CD4-positive, alpha-beta T cell (primary cell): ENCODE measurements at regions not wholly inside any gene's neighbourhood (a gene's known extent, or its start where the extent isn't known, plus 50 kb on each side); places are given as distances from the start of the nearest gene placed in this dataset.

Experiments used
- ATAC-seq: fragments of 200-7000 bp; cut with Tn5 transposase; one replicate; pipeline ENCODE4 v1.10.0; 2022; ENCODE audit warnings: mild to moderate bottlenecking; ENCODE audit not compliant: poor library complexity
- CTCF ChIA-PET: fragments of 350-600 bp; sonication (Branson Sonifier 250); formaldehyde crosslinking; loops from one replicate; lab custom pipeline; 2021; ENCODE audit warnings: antibody characterized with exemption, inconsistent platforms; lab: Charles Lee
- POLR2A ChIA-PET: fragments of 350-600 bp; sonication (Branson Sonifier 250); formaldehyde crosslinking; loops from one replicate; lab custom pipeline; 2021; ENCODE audit warnings: antibody characterized with exemption, inconsistent platforms; lab: Charles Lee
- DNase-seq, 14 experiments: peaks; one replicate each; pipeline ENCODE4 v3.0.0-alpha.2; 2013 to 2020; ENCODE audit warnings: mixed read lengths in 2 of 14
- H3K27ac ChIP-seq, 2 donors: one replicate each; pipeline versions ENCODE4 v1.5.1 to v1.7.0; 2013; ENCODE audit warnings: low read length in 2 of 2, low read depth in 1 of 2, mild to moderate bottlenecking in 1 of 2
- H3K27me3 ChIP-seq, 2 experiments: 1 replicate in 1 of 2; 2 replicates in 1 of 2; pipeline versions ENCODE4 v1.6.1 to v1.7.0; 2013; ENCODE audit warnings: low read length in 2 of 2, control low read depth in 1 of 2, mild to moderate bottlenecking in 1 of 2, moderate library complexity in 1 of 2; ENCODE audit not compliant: insufficient read depth in 2 of 2, control insufficient read depth in 1 of 2
- H3K36me3 ChIP-seq: one replicate; pipeline ENCODE4 v1.6.1; 2013; ENCODE audit warnings: low read length, control low read depth; ENCODE audit not compliant: insufficient read depth
- H3K4me1 ChIP-seq: one replicate; pipeline ENCODE4 v1.6.1; 2013; ENCODE audit warnings: low read length, control low read depth; ENCODE audit not compliant: insufficient read depth
- H3K4me3 ChIP-seq: one replicate; pipeline ENCODE4 v1.5.1; 2013; ENCODE audit warnings: mild to moderate bottlenecking, low read length, moderate library complexity
- H3K9me3 ChIP-seq, 2 experiments: 1 replicate in 1 of 2; 2 replicates in 1 of 2; pipeline versions ENCODE4 v1.6.1 to v1.7.0; 2013; ENCODE audit warnings: low read length in 2 of 2, mild to moderate bottlenecking in 2 of 2, control low read depth in 1 of 2, moderate library complexity in 1 of 2; ENCODE audit not compliant: control insufficient read depth in 1 of 2, insufficient read depth in 1 of 2
- H3K27ac Mint-ChIP-seq: one replicate; pipeline ENCODE4 v1.8.0; 2020; ENCODE audit warnings: mixed read lengths
- H3K27me3 Mint-ChIP-seq: one replicate; pipeline ENCODE4 v1.8.0; 2021; ENCODE audit warnings: mixed read lengths
- H3K36me3 Mint-ChIP-seq: one replicate; pipeline ENCODE4 v1.8.0; 2021; ENCODE audit warnings: low read depth, mixed read lengths
- H3K4me1 Mint-ChIP-seq: one replicate; pipeline ENCODE4 v1.8.0; 2021; ENCODE audit warnings: low read depth, mixed read lengths
- H3K4me3 Mint-ChIP-seq: one replicate; pipeline ENCODE4 v1.8.0; 2020; ENCODE audit warnings: mild to moderate bottlenecking, mixed read lengths
- H3K9me3 Mint-ChIP-seq: one replicate; pipeline ENCODE4 v1.8.0; 2020; ENCODE audit warnings: mixed read lengths
- CTCF ChIP-seq: fragments of 200-600 bp; IDR thresholded peaks from one replicate; pipeline ENCODE4 v1.8.0; 2022; ENCODE audit warnings: antibody characterized with exemption, mild to moderate bottlenecking
- intact Hi-C, 2 experiments: fragments of 100-400 bp; cut with DNase I in 1 of 2; cut with micrococcal nuclease in 1 of 2; formaldehyde crosslinking; loops; one replicate each; pipeline versions ENCODE4 v1.15.1 to v1.9.0; 2023 to 2025; cut with DNase I, micrococcal nuclease

DNA sequence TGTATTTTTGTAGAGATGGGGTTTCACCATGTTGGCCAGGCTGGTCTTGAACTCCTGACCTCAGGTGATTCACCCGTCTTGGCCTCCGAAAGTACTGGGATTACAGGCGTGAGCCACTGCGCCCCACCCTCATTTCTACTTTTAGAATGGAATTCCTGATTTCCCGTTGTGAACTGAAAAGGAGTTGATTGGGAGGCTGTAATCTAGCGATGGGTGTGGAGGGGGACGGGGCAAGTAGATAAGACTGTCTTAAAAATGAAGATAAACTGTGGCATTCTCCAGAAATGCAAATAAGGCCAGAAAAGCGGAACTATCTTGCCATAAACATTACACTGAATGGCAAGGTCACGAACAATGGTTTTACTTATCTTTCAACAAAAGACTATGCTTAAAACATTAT lies 135.4 kb downstream of the TRIB2 start:
- Histone ChIP-seq H3K4me1 (peaks cover 15% of the 10 kb centered on the region), H3K27ac (no peak overlapping the region), H3K27me3 (no peaks in the 10 kb centered on the region), H3K4me3 (no peak overlapping the region), H3K9me3 (peaks cover 0 to 3% of the 10 kb centered on the region in 2 experiments), H3K36me3 (no peaks in the 10 kb centered on the region)
- CTCF ChIA-PET = no interaction called here
- intact Hi-C loops = no loop called here
- no peak for TF ChIP-seq CTCF
- no peak for DNase-seq
- H3K27me3 Mint-ChIP-seq = peaks cover 20% of the 10 kb centered on the region
- no peaks in the 10 kb centered on the region for H3K4me1 Mint-ChIP-seq
- H3K27ac Mint-ChIP-seq = no peak overlapping the region
- no peak overlapping the region for H3K4me3 Mint-ChIP-seq
- ATAC-seq = no peak
- POLR2A ChIA-PET = no interaction called here
- no peaks in the 10 kb centered on the region for H3K36me3 Mint-ChIP-seq
- no peaks in the 10 kb centered on the region for H3K9me3 Mint-ChIP-seq

- Histone ChIP-seq H3K4me3 (no peak overlapping the region), H3K4me1 (peaks cover 34% of the 10 kb centered on the region), H3K9me3 (peaks cover 0 to 3% of the 10 kb centered on the region in 2 experiments), H3K27ac (no peak overlapping the region), H3K27me3 (no peaks in the 10 kb centered on the region), H3K36me3 (no peaks in the 10 kb centered on the region)
- no peak overlapping the region for H3K4me3 Mint-ChIP-seq
- no peaks in the 10 kb centered on the region for H3K9me3 Mint-ChIP-seq
- H3K36me3 Mint-ChIP-seq = no peaks in the 10 kb centered on the region
- peaks cover 16% of the 10 kb centered on the region for H3K27me3 Mint-ChIP-seq
- intact Hi-C loops = no loop called here
- ChIA-PET CTCF (no interaction called here), POLR2A (no interaction called here)
- ATAC-seq = no peak
- DNase-seq = no peak
- no peak for TF ChIP-seq CTCF
- no peaks in the 10 kb centered on the region for H3K4me1 Mint-ChIP-seq
- H3K27ac Mint-ChIP-seq = no peak overlapping the region
Observed at GRCh38 chr2:12854001-12854530, 137.3 kb downstream of the TRIB2 start.

DNA sequence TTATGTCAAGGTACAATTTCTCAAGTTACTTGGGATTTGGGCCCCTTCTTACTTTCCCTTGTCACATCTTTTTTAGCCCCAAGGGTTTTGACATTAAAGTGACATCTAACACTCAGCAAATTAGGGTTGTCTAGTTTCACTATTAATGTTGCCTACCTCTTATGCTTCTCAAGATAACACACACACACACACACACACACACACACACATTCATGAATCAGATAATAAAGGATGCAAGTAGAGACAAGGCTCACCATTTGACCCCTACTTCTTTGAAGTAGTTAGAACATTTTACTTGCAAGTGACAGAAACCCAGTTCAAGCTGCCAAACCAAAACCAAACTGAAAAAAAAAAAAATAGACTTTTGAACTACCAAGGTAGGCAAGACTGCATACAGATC lies 138.8 kb downstream of the TRIB2 start:
- no peak overlapping the region for H3K4me3 ChIP-seq
- POLR2A ChIA-PET = no interaction called here
- Mint-ChIP-seq H3K9me3 (no peaks in the 10 kb centered on the region), H3K27ac (peak overlapping the region; percentile 15), H3K4me1 (peaks cover under 1% of the 10 kb centered on the region), H3K27me3 (peaks cover 5% of the 10 kb centered on the region), H3K36me3 (no peaks in the 10 kb centered on the region), H3K4me3 (peak overlapping the region; percentile 21)
- no peak for TF ChIP-seq CTCF
- no peaks in the 10 kb centered on the region for H3K36me3 ChIP-seq
- H3K27me3 ChIP-seq = no peaks in the 10 kb centered on the region
- no peak for ATAC-seq
- DNase-seq = peak in 3 of 14 experiments; percentile 9 to 61 (median 26)
- H3K9me3 ChIP-seq = peaks cover 0 to 3% of the 10 kb centered on the region in 2 experiments
- H3K4me1 ChIP-seq = peaks cover 40% of the 10 kb centered on the region
- intact Hi-C loops = loop anchor here (5.0 kb wide), 2 partner anchors 77 to 138 kb away; partner anchors contain the start of gene TRIB2 (in 1 of the 2)
- CTCF ChIA-PET = interaction anchor here (1.6 kb wide), 1 partner anchor 139 kb away, joined by 4 read pairs; no protein-coding TSS in a partner anchor
- no peak overlapping the region for H3K27ac ChIP-seq
